Left ventricle myocardium inferior (tissue), 1 donor: ENCODE measurements at regions not wholly inside any gene's neighbourhood (a gene's known extent, or its start where the extent isn't known, plus 50 kb on each side); places are given as distances from the start of the nearest gene placed in this dataset.

ENCODE experiments used
- DNase-seq: peaks from one replicate; pipeline ENCODE4 v3.0.0-alpha.2; 2020
- H3K27ac ChIP-seq: fragments of 200-600 bp; replicated peaks from 2 replicates; pipeline ENCODE4 v1.8.0; 2021
- H3K27me3 ChIP-seq: fragments of 200-600 bp; 2 replicates; pipeline ENCODE4 v1.8.0; 2021; ENCODE audit warnings: low read depth
- H3K36me3 ChIP-seq: fragments of 200-600 bp; 2 replicates; pipeline ENCODE4 v1.8.0; 2021
- H3K4me1 ChIP-seq: fragments of 200-600 bp; 2 replicates; pipeline ENCODE4 v1.8.0; 2021
- H3K4me3 ChIP-seq: fragments of 200-600 bp; 2 replicates; pipeline ENCODE4 v1.8.0; 2021; ENCODE audit warnings: mild to moderate bottlenecking, moderate library complexity
- H3K9me3 ChIP-seq: fragments of 200-600 bp; replicated peaks from 2 replicates; pipeline ENCODE4 v1.8.0; 2021
- CTCF ChIP-seq: fragments of 200-600 bp; IDR thresholded peaks from 2 replicates; pipeline ENCODE4 v1.8.0; 2021; ENCODE audit warnings: antibody characterized with exemption, mild to moderate bottlenecking, borderline replicate concordance
- intact Hi-C: fragments of 100-400 bp; cut with micrococcal nuclease; formaldehyde crosslinking; loops from one replicate; pipeline ENCODE4 v1.11.0; 2022
- donor health status: DM: no; HTN: yes; CAD: no; lungs with severe emphysema.

- TF ChIP-seq CTCF: no peak
- H3K27me3 ChIP-seq: no peaks in the 10 kb centered on the region
- no peaks in the 10 kb centered on the region for H3K36me3 ChIP-seq
- no peaks in the 10 kb centered on the region for H3K9me3 ChIP-seq
- intact Hi-C loops: no loop called here
- DNase-seq: no peak
- H3K4me3 ChIP-seq: no peak overlapping the region
- H3K4me1 ChIP-seq: no peaks in the 10 kb centered on the region
- no peak overlapping the region for H3K27ac ChIP-seq
These were observed 246.5 kb upstream of the RPS6KA3 start for GRCh38 chrX:20513185-20513584.

- no peaks in the 10 kb centered on the region for H3K36me3 ChIP-seq
- H3K4me3 ChIP-seq: no peak overlapping the region
- TF ChIP-seq CTCF: no peak
- H3K4me1 ChIP-seq: no peaks in the 10 kb centered on the region
- intact Hi-C loops: no loop called here
- H3K27me3 ChIP-seq: no peaks in the 10 kb centered on the region
- DNase-seq: no peak
- H3K27ac ChIP-seq: no peak overlapping the region
- H3K9me3 ChIP-seq: no peaks in the 10 kb centered on the region
These were observed 245.1 kb upstream of the RPS6KA3 start for GRCh38 chrX:20511792-20512191.

GRCh38 chrX:20507901-20508620, 241.4 kb upstream of the RPS6KA3 start:
- Histone ChIP-seq H3K9me3 (no peaks in the 10 kb centered on the region), H3K4me1 (no peaks in the 10 kb centered on the region), H3K4me3 (no peak overlapping the region), H3K27ac (no peak overlapping the region), H3K27me3 (no peaks in the 10 kb centered on the region), H3K36me3 (no peaks in the 10 kb centered on the region)
- intact Hi-C loops: no loop called here
- TF ChIP-seq CTCF: no peak
- DNase-seq: no peak

GRCh38 chrX:20506739-20507138, 240.0 kb upstream of the RPS6KA3 start:
- H3K9me3 ChIP-seq: no peaks in the 10 kb centered on the region
- no peak for TF ChIP-seq CTCF
- intact Hi-C loops: no loop called here
- no peaks in the 10 kb centered on the region for H3K36me3 ChIP-seq
- no peak overlapping the region for H3K27ac ChIP-seq
- no peaks in the 10 kb centered on the region for H3K4me1 ChIP-seq
- H3K4me3 ChIP-seq: no peak overlapping the region
- no peaks in the 10 kb centered on the region for H3K27me3 ChIP-seq
- no peak for DNase-seq

- H3K27ac ChIP-seq: no peak overlapping the region
- DNase-seq: no peak
- H3K9me3 ChIP-seq: no peaks in the 10 kb centered on the region
- no peaks in the 10 kb centered on the region for H3K36me3 ChIP-seq
- intact Hi-C loops: no loop called here
- no peak for TF ChIP-seq CTCF
- H3K27me3 ChIP-seq: no peaks in the 10 kb centered on the region
- no peak overlapping the region for H3K4me3 ChIP-seq
- H3K4me1 ChIP-seq: no peaks in the 10 kb centered on the region
These were observed 234.2 kb upstream of the RPS6KA3 start for GRCh38 chrX:20500949-20501348.
